ENCODE measurements at regions not wholly inside any gene's neighbourhood (a gene's known extent, or its start where the extent isn't known, plus 50 kb on each side); places are given as distances from the start of the nearest gene placed in this dataset.

DNA sequence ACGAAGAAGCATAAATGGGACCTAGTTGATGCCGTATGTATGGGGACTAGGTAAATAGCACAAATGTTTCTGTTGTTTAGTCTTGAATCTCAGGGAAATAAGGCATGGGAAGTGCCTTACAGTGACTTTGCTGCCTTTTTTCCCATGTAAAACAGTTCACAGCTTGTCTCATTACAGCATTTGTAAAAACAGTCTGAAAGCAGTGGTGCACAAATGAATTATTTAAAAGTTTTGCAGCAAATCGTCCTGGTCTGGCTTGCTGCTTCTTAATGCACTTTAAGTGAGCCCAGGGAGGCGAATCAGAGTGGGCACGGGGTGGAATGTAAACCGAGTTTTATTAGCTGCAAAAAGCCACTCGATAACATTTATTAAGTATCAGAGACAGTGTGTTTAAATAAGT, 302.0 kb upstream of the ETAA1 start:
- Histone ChIP-seq H3K27me3 (ENCODE audit: insufficient read depth, low read depth, low read length) (no peaks in the 10 kb centered on the region), H3K79me2 (replicated peaks; ENCODE audit: insufficient read depth, low read length) (no peaks in the 10 kb centered on the region), H4K20me1 (ENCODE audit: insufficient read depth) (no peaks in the 10 kb centered on the region), H2AFZ (ENCODE audit: low read depth, low read length) (no peak overlapping the region), H3K9me3 (ENCODE audit: low read length) (no peaks in the 10 kb centered on the region), H3K27ac (ENCODE audit: low read length) (no peak overlapping the region), H3K4me2 (ENCODE audit: low read length) (no peak overlapping the region), H3K9me2 (ENCODE audit: insufficient read depth, low read length) (peaks cover 3% of the 10 kb centered on the region), H3K36me3 (ENCODE audit: insufficient read depth, low read length) (no peaks in the 10 kb centered on the region), H3K9ac (ENCODE audit: low read length) (no peak overlapping the region), H3K4me3 (ENCODE audit: low read length) (no peak overlapping the region), H3F3A (ENCODE audit: insufficient read depth, low read length, poor library complexity, severe bottlenecking) (no peaks in the 10 kb centered on the region)
- TF ChIP-seq MXI1 (conservative IDR thresholded peaks at IDR 0.05; ENCODE audit: poor library complexity, severe bottlenecking) (no peak), EZH2 (IDR thresholded peaks at IDR 0.05; ENCODE audit: borderline replicate concordance, insufficient read depth, low read length, poor library complexity, severe bottlenecking) (no peak), RAD21 (conservative IDR thresholded peaks at IDR 0.05) (no peak)
- TF ChIP-seq, protein P1, sequence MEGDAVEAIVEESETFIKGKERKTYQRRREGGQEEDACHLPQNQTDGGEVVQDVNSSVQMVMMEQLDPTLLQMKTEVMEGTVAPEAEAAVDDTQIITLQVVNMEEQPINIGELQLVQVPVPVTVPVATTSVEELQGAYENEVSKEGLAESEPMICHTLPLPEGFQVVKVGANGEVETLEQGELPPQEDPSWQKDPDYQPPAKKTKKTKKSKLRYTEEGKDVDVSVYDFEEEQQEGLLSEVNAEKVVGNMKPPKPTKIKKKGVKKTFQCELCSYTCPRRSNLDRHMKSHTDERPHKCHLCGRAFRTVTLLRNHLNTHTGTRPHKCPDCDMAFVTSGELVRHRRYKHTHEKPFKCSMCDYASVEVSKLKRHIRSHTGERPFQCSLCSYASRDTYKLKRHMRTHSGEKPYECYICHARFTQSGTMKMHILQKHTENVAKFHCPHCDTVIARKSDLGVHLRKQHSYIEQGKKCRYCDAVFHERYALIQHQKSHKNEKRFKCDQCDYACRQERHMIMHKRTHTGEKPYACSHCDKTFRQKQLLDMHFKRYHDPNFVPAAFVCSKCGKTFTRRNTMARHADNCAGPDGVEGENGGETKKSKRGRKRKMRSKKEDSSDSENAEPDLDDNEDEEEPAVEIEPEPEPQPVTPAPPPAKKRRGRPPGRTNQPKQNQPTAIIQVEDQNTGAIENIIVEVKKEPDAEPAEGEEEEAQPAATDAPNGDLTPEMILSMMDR (IDR thresholded peaks at IDR 0.05; ENCODE audit: poor library complexity, severe bottlenecking): no peak

DNA sequence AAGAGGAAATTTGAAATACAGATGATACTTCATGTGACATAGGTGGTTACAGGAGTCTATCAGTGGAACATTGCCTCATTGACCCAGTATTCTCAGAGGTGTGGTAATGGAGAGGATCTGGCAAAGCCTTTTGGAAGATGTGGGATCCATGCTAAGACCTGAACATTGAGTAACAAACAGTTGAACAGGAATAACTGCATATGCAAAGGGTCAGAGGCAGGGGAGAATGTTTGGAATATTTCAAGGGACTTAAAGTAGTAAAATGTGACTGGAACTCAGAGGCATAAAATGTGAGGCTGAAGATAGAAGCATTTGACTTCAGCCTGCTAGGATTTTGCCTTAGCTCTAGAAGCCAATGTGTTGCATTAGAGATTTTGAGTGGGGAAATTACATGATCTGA, 300.2 kb upstream of the ETAA1 start:
- Histone ChIP-seq H3K9ac (ENCODE audit: low read length) (no peak overlapping the region), H3K27ac (ENCODE audit: low read length) (no peak overlapping the region), H3K4me2 (ENCODE audit: low read length) (no peak overlapping the region), H3K4me3 (ENCODE audit: low read length) (no peak overlapping the region), H3K79me2 (replicated peaks; ENCODE audit: insufficient read depth, low read length) (no peaks in the 10 kb centered on the region), H2AFZ (ENCODE audit: low read depth, low read length) (no peak overlapping the region), H4K20me1 (ENCODE audit: insufficient read depth) (no peaks in the 10 kb centered on the region), H3K9me3 (ENCODE audit: low read length) (no peaks in the 10 kb centered on the region), H3K36me3 (ENCODE audit: insufficient read depth, low read length) (no peaks in the 10 kb centered on the region), H3K9me2 (ENCODE audit: insufficient read depth, low read length) (peaks cover 3% of the 10 kb centered on the region), H3F3A (ENCODE audit: insufficient read depth, low read length, poor library complexity, severe bottlenecking) (no peaks in the 10 kb centered on the region), H3K27me3 (ENCODE audit: insufficient read depth, low read depth, low read length) (no peaks in the 10 kb centered on the region)
- TF ChIP-seq REST (IDR thresholded peaks at IDR 0.05; ENCODE audit: borderline replicate concordance) (no peak), EP300 (conservative IDR thresholded peaks at IDR 0.05; ENCODE audit: poor library complexity, severe bottlenecking) (no peak), RAD21 (conservative IDR thresholded peaks at IDR 0.05) (no peak), POLR2AphosphoS5 (IDR thresholded peaks at IDR 0.05) (no peak), EZH2 (IDR thresholded peaks at IDR 0.05; ENCODE audit: borderline replicate concordance, insufficient read depth, low read length, poor library complexity, severe bottlenecking) (no peak), MXI1 (conservative IDR thresholded peaks at IDR 0.05; ENCODE audit: poor library complexity, severe bottlenecking) (no peak), TAF1 (IDR thresholded peaks at IDR 0.05; ENCODE audit: low read depth) (no peak), SMC3 (conservative IDR thresholded peaks at IDR 0.05; ENCODE audit: poor library complexity) (no peak)
- TF ChIP-seq, protein P1 (IDR thresholded peaks at IDR 0.05; ENCODE audit: poor library complexity, severe bottlenecking): no peak
